Right lobe of liver (tissue), 6 donors: ENCODE measurements at regions not wholly inside any gene's neighbourhood (a gene's known extent, or its start where the extent isn't known, plus 50 kb on each side); places are given as distances from the start of the nearest gene placed in this dataset.

ENCODE experiments used
- ATAC-seq, 4 donors: fragments of 200-7000 bp; cut with Tn5 transposase; one replicate each; pipeline ENCODE4 v1.9.1; 2020; ENCODE audit warnings: mild to moderate bottlenecking in 4 of 4, moderate library complexity in 4 of 4
- DNase-seq, 3 donors: peaks; one replicate each; pipeline ENCODE4 v3.0.0-alpha.2; 2020
- H3K27ac ChIP-seq, 3 donors: fragments of 200-600 bp; one replicate each; pipeline ENCODE4 v1.8.0; 2022
- H3K27me3 ChIP-seq, 2 donors: fragments of 200-600 bp; one replicate each; pipeline ENCODE4 v1.8.0; 2022
- H3K36me3 ChIP-seq, 4 donors: fragments of 200-600 bp; sonication (generic) in 1 of 4; one replicate each; pipeline versions ENCODE4 v1.5.1 to v1.8.0; 2017 to 2022; ENCODE audit warnings: control low read depth in 1 of 4
- H3K4me1 ChIP-seq, 4 donors: fragments of 200-600 bp; sonication (generic) in 1 of 4; one replicate each; pipeline versions ENCODE4 v1.5.1 to v1.8.0; 2017 to 2022; ENCODE audit warnings: control low read depth in 1 of 4
- H3K4me3 ChIP-seq, 3 donors: fragments of 200-600 bp; one replicate each; pipeline ENCODE4 v1.8.0; 2022
- H3K9me3 ChIP-seq, 4 donors: fragments of 200-600 bp; sonication (generic) in 1 of 4; one replicate each; pipeline versions ENCODE4 v1.5.1 to v1.8.0; 2017 to 2022; ENCODE audit warnings: control low read depth in 1 of 4
- CTCF ChIP-seq, 4 donors: fragments of 200-600 bp in 3 of 4; fragments of 450-650 bp in 1 of 4; IDR thresholded peaks; one replicate each; pipeline versions ENCODE4 v1.5.1 to v1.8.0; 2016 to 2022; ENCODE audit warnings: antibody characterized with exemption in 4 of 4, mild to moderate bottlenecking in 2 of 4
- POLR2A ChIP-seq: fragments of 450-650 bp; IDR thresholded peaks from one replicate; pipeline ENCODE4 v1.6.1; 2017; ENCODE audit warnings: antibody characterized with exemption, mild to moderate bottlenecking
- WGBS: methylation state at CpG from one replicate; pipeline ENCODE4 v1.1.6; 2018; ENCODE audit warnings: low coverage, low lambda C conversion rate; ENCODE audit not compliant: insufficient coverage; ENCODE audit errors: missing lambda C conversion rate; 5-methylcytosine and 5-hydroxymethylcytosine counted together
- intact Hi-C, 2 donors: fragments of 100-400 bp; cut with DNase I; formaldehyde crosslinking; loops; one replicate each; pipeline versions ENCODE4 v1.11.2 to v1.14.1; 2022
- donor health status: DM: no; HTN: yes; CAD: no.
- donor health status: DM: no; HTN: no; CAD: no.
- donor health status: DM: no; HTN: no; CAD: no.
- donor health status: DM: no; HTN: yes; CAD: no.
- donor health status: DM: no; HTN: yes; CAD: no.

GRCh38 chr5:143494162-143494561 lies 90.7 kb upstream of the NR3C1 start:
- H3K27me3 ChIP-seq = no peaks in the 10 kb centered on the region
- 66% methylated on average over 2 of the region's 2 CpGs for WGBS
- no peak overlapping the region for H3K4me3 ChIP-seq
- TF ChIP-seq POLR2A = no peak
- no peak for TF ChIP-seq CTCF (IDR thresholded peaks at IDR 0.05)
- no peaks in the 10 kb centered on the region for H3K9me3 ChIP-seq
- intact Hi-C loops = loop anchor here in 1 of 2 donors (10.0 kb wide), 1 partner anchor 89 kb away; the partner anchor contains the start of gene NR3C1
- H3K4me1 ChIP-seq = peaks cover 0 to 47% (median 21%) of the 10 kb centered on the region in 4 donors
- H3K27ac ChIP-seq = peak overlapping the region in 1 of 3 donors; percentile 73
- DNase-seq (no peak), ATAC-seq (no peak)
- no peaks in the 10 kb centered on the region for H3K36me3 ChIP-seq

- peaks cover 0 to 47% (median 21%) of the 10 kb centered on the region in 4 donors for H3K4me1 ChIP-seq
- intact Hi-C loops = loop anchor here in 1 of 2 donors (10.0 kb wide), 1 partner anchor 88 kb away; the partner anchor contains the start of gene NR3C1
- H3K9me3 ChIP-seq = no peaks in the 10 kb centered on the region
Measured at GRCh38 chr5:143492783-143493182, 89.3 kb upstream of the NR3C1 start.

GRCh38 chr5:143491646-143492045 lies 88.2 kb upstream of the NR3C1 start:
- TF ChIP-seq POLR2A (no peak), CTCF (IDR thresholded peaks at IDR 0.05) (no peak)
- peak; percentile 56 to 80 (median 62) for ATAC-seq

More at GRCh38 chr5:143492783-143493182, 89.3 kb upstream of the NR3C1 start:
- Histone ChIP-seq H3K27ac (peak overlapping the region in 1 of 3 donors; percentile 70), H3K4me3 (no peak overlapping the region), H3K36me3 (no peaks in the 10 kb centered on the region), H3K27me3 (no peaks in the 10 kb centered on the region)
- TF ChIP-seq CTCF (IDR thresholded peaks at IDR 0.05) = no peak
- no peak for TF ChIP-seq POLR2A
- ATAC-seq = no peak
- no peak for DNase-seq

GRCh38 chr5:143488381-143488780 lies 84.9 kb upstream of the NR3C1 start:
- H3K4me3 ChIP-seq = no peak overlapping the region
- no peaks in the 10 kb centered on the region for H3K36me3 ChIP-seq
- H3K9me3 ChIP-seq = no peaks in the 10 kb centered on the region
- H3K27ac ChIP-seq = no peak overlapping the region
- peaks cover 0 to 21% (median 9%) of the 10 kb centered on the region in 4 donors for H3K4me1 ChIP-seq
- DNase-seq (no peak), ATAC-seq (no peak)
- H3K27me3 ChIP-seq = no peaks in the 10 kb centered on the region
- no peak for TF ChIP-seq POLR2A
- TF ChIP-seq CTCF (IDR thresholded peaks at IDR 0.05) = no peak
- 48% methylated on average over 3 of the region's 3 CpGs for WGBS
- intact Hi-C loops = no loop called here

More at GRCh38 chr5:143491646-143492045, 88.2 kb upstream of the NR3C1 start:
- intact Hi-C loops = loop anchor here in 1 of 2 donors (10.0 kb wide), 1 partner anchor 87 kb away; the partner anchor contains the start of gene NR3C1
- DNase-seq = no peak
- H3K27ac ChIP-seq = peak overlapping the region in 2 of 3 donors; percentile 12 to 70
- no peak overlapping the region for H3K4me3 ChIP-seq
- H3K36me3 ChIP-seq = no peaks in the 10 kb centered on the region
- no peaks in the 10 kb centered on the region for H3K27me3 ChIP-seq
- WGBS = 25% methylated on average over 3 of the region's 3 CpGs
- H3K9me3 ChIP-seq = no peaks in the 10 kb centered on the region
- H3K4me1 ChIP-seq = peaks cover 0 to 43% (median 19%) of the 10 kb centered on the region in 4 donors

GRCh38 chr5:143484601-143485000 lies 81.1 kb upstream of the NR3C1 start:
- no peak for TF ChIP-seq POLR2A
- no peak for TF ChIP-seq CTCF (IDR thresholded peaks at IDR 0.05)
- Histone ChIP-seq H3K4me3 (no peak overlapping the region), H3K27me3 (no peaks in the 10 kb centered on the region), H3K4me1 (peaks cover 0 to 15% (median 7%) of the 10 kb centered on the region in 4 donors), H3K9me3 (no peaks in the 10 kb centered on the region), H3K36me3 (no peaks in the 10 kb centered on the region), H3K27ac (no peak overlapping the region)
- ATAC-seq (no peak), DNase-seq (no peak)
- WGBS = 38% methylated on average over 1 of the region's 1 CpG
- intact Hi-C loops = no loop called here
